ENCODE measurements at regions not wholly inside any gene's neighbourhood (a gene's known extent, or its start where the extent isn't known, plus 50 kb on each side); places are given as distances from the start of the nearest gene placed in this dataset.

DNA sequence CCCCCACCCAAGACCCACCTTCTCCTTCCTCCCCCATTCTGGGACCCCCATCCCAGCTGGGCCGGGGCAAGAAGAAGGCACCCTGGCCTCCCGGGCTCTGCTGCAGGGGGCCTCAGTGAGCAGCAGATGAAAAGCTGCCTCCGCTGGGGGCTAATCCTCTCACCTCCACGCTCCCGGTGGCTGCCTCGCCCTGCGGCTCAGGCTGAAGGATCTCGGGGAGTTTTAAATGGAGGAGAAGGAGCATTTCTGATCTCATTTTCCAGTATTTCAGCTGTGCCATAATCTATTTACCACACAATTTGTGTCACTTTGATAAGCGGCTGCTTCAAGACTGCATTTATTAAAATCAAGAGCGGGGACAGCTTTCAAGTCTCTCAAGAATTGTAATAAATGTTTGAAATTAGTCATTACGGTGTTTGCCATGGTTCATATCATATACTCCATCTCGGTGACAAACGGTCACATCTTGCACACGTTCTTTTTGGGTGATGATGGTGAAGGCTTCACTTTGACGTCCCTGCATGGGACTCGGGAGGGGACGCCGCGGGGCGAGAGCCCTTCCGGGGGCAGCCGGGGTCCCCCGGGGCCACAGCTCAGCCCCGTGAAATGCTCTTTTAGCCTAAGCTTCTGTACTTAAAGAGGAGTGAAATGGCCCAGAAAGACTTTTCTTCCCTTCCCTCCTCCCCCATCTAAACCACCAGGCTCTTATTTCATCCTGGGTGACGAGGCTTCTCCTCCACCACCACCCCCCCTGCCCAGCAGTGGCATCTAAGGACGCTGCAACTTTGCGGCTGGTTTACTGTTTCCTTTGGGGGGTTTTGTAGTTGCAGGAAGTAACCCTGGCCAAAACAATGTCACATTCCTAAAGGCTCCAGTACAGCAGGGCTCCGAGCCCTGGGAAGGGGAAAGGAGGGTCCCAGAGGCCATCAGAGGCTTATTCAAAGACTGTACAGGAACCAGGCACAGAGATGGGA lies 313.1 kb upstream of the TNRC6C start:
- no peak for TF ChIP-seq EZH2 (IDR thresholded peaks at IDR 0.05; ENCODE audit: low read length, unreplicated experiment)
- TF ChIP-seq, protein P1, sequence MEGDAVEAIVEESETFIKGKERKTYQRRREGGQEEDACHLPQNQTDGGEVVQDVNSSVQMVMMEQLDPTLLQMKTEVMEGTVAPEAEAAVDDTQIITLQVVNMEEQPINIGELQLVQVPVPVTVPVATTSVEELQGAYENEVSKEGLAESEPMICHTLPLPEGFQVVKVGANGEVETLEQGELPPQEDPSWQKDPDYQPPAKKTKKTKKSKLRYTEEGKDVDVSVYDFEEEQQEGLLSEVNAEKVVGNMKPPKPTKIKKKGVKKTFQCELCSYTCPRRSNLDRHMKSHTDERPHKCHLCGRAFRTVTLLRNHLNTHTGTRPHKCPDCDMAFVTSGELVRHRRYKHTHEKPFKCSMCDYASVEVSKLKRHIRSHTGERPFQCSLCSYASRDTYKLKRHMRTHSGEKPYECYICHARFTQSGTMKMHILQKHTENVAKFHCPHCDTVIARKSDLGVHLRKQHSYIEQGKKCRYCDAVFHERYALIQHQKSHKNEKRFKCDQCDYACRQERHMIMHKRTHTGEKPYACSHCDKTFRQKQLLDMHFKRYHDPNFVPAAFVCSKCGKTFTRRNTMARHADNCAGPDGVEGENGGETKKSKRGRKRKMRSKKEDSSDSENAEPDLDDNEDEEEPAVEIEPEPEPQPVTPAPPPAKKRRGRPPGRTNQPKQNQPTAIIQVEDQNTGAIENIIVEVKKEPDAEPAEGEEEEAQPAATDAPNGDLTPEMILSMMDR (conservative IDR thresholded peaks at IDR 0.05; ENCODE audit: low read depth, low read length) = peak; percentile 42

Data from PC-3 (cell line).